Prostate gland (tissue), 2 donors: ENCODE measurements at regions not wholly inside any gene's neighbourhood (a gene's known extent, or its start where the extent isn't known, plus 50 kb on each side); places are given as distances from the start of the nearest gene placed in this dataset.

Experiments
- CTCF ChIP-seq, 4 experiments: fragments of 200-600 bp in 2 of 4; fragments of 450-650 bp in 2 of 4; sonication (generic) in 2 of 4; IDR thresholded peaks; 1 replicate in 3 of 4; 2 replicates in 1 of 4; pipeline ENCODE4 v1.5.1; 2016 to 2019; ENCODE audit warnings: antibody characterized with exemption in 4 of 4, mild to moderate bottlenecking in 2 of 4, moderate library complexity in 2 of 4
- POLR2A ChIP-seq: fragments of 450-650 bp; IDR thresholded peaks from one replicate; pipeline ENCODE4 v1.6.1; 2016; ENCODE audit warnings: antibody characterized with exemption, mild to moderate bottlenecking
- POLR2AphosphoS5 ChIP-seq: sonication (generic); formaldehyde crosslinking; IDR thresholded peaks from one replicate; pipeline ENCODE4 v1.6.1; 2017; ENCODE audit warnings: antibody characterized with exemption

- no peak for TF ChIP-seq POLR2AphosphoS5
- TF ChIP-seq POLR2A = no peak
- no peak for TF ChIP-seq CTCF (IDR thresholded peaks at IDR 0.05)
These were observed 128.4 kb downstream of the FOXL1 start for GRCh38 chr16:86706726-86707125.
